Testis (tissue), 2 donors: ENCODE measurements at regions not wholly inside any gene's neighbourhood (a gene's known extent, or its start where the extent isn't known, plus 50 kb on each side); places are given as distances from the start of the nearest gene placed in this dataset.

Experiments
- CTCF ChIP-seq, 3 experiments: fragments of 450-650 bp in 2 of 3; fragments of 200-600 bp in 1 of 3; sonication (generic) in 1 of 3; IDR thresholded peaks; one replicate each; pipeline ENCODE4 v1.5.1; 2016 to 2019; ENCODE audit warnings: antibody characterized with exemption in 3 of 3, mild to moderate bottlenecking in 2 of 3, moderate library complexity in 1 of 3
- POLR2A ChIP-seq: fragments of 450-650 bp; IDR thresholded peaks from one replicate; pipeline ENCODE4 v1.6.1; 2017; ENCODE audit warnings: antibody characterized with exemption, mild to moderate bottlenecking, moderate library complexity

- TF ChIP-seq CTCF (IDR thresholded peaks at IDR 0.05), result no peak
- no peak for TF ChIP-seq POLR2A
Measured at GRCh38 chr13:99028890-99029289, 51.0 kb upstream of the DOCK9 start.
